HT1080 (cell line): ENCODE measurements at regions not wholly inside any gene's neighbourhood (a gene's known extent, or its start where the extent isn't known, plus 50 kb on each side); places are given as distances from the start of the nearest gene placed in this dataset.
"Not testable (repeated sequence)": the region's sequence is repeated elsewhere in the genome, so short reads cannot be mapped to it uniquely, and the experiment has no call there.

ENCODE experiments used
- DNase-seq: peaks from one replicate; pipeline ENCODE4 v3.0.0-alpha.2; 2015; ENCODE audit warnings: low read depth

DNA sequence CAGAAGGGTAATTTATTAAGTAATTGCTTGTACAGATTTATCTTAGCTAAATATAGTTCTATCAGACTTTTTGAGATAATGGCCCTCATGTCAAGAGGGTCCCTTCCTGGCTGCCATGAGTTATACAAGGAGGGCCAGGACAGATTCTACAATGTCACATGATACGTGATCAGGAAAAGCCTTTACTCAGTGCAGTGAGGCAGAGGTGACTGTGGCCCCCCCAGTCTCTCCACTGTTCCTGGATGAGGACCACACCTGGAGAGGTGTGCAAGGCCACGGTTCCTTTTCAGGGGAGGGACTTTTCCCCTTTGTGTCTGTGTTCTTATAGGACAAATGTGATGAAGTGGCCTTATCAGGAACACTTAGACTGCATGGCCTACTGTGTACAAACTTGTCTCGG lies 54.3 kb upstream of the LRCH1 start:
- DNase-seq = no peak

- DNase-seq = no peak
Measured at GRCh38 chr13:46496086-46496485, 56.9 kb upstream of the LRCH1 start.

- no peak for DNase-seq
Measured at GRCh38 chr13:46495651-46496050, 57.3 kb upstream of the LRCH1 start.

DNA sequence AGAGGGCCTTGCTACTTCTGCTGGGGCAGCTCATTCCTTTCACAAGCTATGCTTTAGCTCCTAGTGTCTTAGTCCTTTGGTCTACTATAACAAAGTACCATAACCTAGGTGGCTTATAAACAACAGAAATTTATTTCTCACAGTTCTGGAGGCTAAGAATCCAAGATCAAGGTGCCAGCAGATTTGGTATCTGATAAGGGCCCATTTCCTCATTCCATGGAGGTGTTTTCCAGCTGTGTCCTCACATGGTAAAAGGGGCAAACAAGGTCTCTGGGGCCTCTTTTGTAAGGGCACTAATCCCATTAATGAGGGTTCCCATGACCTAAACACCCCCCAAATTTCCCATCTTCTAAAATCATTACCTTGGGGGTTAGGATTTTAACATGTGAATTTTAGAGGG lies 57.9 kb upstream of the LRCH1 start:
- DNase-seq = no peak

DNA sequence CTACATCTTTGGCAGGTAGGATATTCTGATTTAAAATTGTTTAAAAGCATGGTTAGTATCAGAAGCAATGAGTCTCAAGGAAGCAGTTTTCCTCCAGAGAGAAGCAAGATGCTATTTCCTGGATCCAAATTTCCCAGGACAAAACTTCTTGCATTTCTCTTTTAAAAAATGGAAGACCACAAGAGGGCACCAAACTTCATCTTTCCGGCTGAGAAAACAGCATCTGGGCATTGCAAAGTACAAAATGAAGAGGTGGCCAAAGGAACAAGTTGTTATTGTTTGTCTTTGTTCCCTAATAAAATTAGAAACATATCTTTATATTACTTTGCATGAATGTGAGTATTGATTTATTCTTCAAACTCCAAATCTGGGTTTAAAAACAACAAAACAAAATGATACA lies 60.0 kb upstream of the LRCH1 start:
- DNase-seq = peak; percentile 54

- no peak for DNase-seq
Measured at GRCh38 chr13:46491641-46492040, 61.3 kb upstream of the LRCH1 start.

DNA sequence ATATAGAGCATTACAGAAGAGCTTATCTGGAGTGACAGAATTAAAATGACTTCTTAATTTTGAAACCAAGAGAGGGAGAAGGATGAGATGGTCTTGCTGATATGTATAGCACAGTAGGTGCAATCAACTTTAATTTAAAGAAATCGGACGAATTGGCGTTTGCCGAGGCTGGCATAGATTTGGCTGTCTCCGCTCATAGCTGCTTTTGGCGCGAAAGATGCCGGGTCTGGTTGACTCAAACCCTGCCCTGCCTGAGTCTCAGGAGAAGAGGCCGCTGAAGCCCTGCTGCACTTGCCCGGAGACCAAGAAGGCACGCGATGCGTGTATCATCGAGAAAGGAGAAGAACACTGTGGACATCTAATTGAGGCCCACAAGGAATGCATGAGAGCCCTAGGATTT lies 62.3 kb upstream of the LRCH1 start:
- not testable (repeated sequence) for DNase-seq

DNA sequence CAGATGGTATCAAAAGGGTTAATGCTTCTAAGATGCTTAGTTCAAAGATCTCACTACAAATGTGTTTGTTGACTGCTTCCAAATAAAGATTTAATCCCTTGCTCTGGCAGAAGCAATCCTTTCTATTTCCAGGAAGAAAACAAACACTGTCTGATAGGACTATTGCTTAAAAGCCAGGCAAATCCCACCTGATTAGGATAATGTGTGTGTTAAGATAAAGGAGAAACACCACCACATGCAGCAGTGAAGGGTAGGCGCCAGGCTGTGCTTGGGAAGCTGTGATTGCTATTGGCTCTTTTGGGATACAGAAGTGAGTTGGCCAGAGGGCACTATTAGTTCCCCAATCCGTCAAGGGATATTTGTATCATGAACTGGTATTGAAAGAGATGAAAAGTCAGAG lies 62.8 kb upstream of the LRCH1 start:
- no peak for DNase-seq

- peak; percentile 90 for DNase-seq
Measured at GRCh38 chr13:46489586-46490023, 63.4 kb upstream of the LRCH1 start.

DNA sequence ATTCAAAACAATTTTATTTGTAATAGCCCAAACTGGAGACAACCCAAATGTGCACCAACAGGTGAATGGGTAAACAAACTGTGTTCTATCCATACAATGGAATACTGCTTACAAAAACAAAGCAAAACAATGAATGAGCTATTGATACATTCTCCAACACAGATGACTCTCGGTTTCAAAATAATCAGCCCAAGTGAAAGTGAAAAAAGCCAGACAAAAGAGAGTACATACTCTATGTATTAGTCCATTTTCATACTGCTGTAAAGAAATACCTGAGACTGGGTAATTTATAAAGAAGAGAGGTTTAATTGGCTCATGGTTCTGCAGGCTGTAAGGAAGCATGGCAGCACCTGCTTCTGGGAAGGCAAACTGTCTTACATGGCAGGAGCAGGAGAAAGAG lies 65.2 kb upstream of the LRCH1 start:
- no peak for DNase-seq

GRCh38 chr13:46486270-46486669 lies 66.7 kb upstream of the LRCH1 start:
- no peak for DNase-seq

GRCh38 chr13:46484561-46484960 lies 68.4 kb upstream of the LRCH1 start:
- DNase-seq = no peak

DNA sequence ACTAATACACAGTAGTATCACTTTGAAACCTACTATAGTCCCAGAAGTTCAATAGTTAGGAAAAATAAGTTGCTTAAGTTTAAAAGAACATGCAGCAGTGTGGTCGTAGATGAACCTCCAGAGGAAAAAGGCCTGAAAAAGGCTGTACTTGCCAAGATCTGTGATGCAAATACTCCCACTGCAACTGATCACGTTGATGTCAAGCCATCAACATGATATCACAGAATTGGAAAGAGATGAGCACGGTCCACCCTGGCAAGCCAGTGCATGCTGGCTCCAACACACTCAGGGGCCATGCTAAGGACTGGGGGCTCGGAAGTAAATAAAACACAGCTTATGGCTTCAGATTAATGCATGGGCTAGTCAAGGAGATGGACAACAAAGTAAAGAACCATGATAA lies 71.8 kb upstream of the LRCH1 start:
- DNase-seq = no peak

DNA sequence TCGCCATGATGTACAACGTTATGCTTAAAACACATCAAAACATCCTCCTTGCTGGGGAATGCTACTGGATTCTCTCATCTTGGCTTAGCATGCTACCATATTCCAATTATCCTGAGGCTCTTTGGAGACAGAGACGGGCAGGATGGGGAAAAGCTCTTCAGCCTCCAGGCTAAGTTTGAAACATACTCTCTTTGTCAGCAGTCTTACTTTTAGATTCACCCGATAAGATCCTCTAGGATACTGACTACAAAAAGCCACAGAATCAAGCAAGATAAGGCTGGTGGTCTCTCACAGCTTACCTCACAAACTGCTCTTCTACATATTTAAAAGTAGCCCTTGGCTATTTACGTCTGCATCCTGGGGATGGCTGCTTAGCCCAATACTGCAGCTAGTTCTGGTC lies 72.8 kb upstream of the LRCH1 start:
- no peak for DNase-seq

- DNase-seq = no peak
Measured at GRCh38 chr13:46479691-46480090, 73.3 kb upstream of the LRCH1 start.

- DNase-seq = no peak
Measured at GRCh38 chr13:46479283-46479682, 73.7 kb upstream of the LRCH1 start.

GRCh38 chr13:46478651-46479050 lies 74.3 kb upstream of the LRCH1 start:
- no peak for DNase-seq

DNA sequence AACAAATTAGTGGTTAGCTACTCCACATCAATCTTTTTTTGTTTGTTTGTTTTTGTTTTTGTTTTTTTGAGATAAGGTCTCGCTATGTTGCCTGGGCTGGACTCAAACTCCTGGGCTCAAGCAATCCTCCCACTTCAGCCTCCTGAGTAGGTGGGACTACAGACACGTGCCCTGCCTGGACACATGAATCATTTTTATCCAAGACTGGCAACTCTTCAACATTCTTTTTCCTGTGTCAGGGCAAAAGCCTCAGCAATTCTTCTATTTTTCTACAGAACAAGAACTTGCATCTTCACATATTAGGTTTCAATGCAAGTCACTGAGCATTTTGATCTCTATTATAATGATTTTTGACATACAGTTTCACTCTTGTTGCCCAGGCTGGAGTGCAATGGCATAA lies 76.8 kb upstream of the LRCH1 start:
- DNase-seq = no peak

- DNase-seq = no peak
Measured at GRCh38 chr13:46475541-46475991, 77.4 kb upstream of the LRCH1 start.

- DNase-seq = no peak
Measured at GRCh38 chr13:46473806-46474205, 79.2 kb upstream of the LRCH1 start.

- no peak for DNase-seq
Measured at GRCh38 chr13:46472384-46472783, 80.6 kb upstream of the LRCH1 start.

DNA sequence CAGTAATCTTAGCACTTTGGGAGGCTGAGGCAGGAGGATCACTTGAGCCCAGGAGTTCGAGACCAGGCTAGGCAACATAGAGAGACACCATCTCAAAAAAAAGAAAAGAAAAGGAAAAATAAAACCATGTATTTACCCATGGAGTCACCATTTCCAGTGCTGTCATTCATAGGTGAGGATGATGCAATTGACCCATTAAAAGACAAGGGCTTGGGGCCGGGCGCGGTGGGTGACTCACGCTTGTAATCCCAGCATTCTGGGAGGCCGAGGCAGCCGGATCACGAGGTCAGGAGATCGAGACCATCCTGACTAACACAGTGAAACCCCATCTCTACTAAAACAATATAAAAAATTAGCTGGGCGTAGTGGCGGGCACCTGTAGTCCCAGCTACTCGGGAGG lies 82.6 kb upstream of the RUBCNL start:
- peak; percentile 54 for DNase-seq

- peak; percentile 28 for DNase-seq
Measured at GRCh38 chr13:46468570-46469463, 81.8 kb upstream of the RUBCNL start.
